HG02938 (cell line): ENCODE measurements at regions not wholly inside any gene's neighbourhood (a gene's known extent, or its start where the extent isn't known, plus 50 kb on each side); places are given as distances from the start of the nearest gene placed in this dataset.
"Not testable (repeated sequence)": the region's sequence is repeated elsewhere in the genome, so short reads cannot be mapped to it uniquely, and the experiment has no call there.

Experiments used
- ATAC-seq: cut with Tn5 transposase; IDR thresholded peaks from one replicate; pipeline ENCODE4 v1.9.1; 2021; ENCODE audit warnings: mild to moderate bottlenecking, moderate library complexity; ENCODE audit not compliant: unreplicated experiment

GRCh38 chr11:70585236-70585545 is 186.9 kb downstream of the CTTN start:
- ATAC-seq: no peak

GRCh38 chr11:70586261-70587074 is 188.1 kb downstream of the CTTN start:
- ATAC-seq: no peak

GRCh38 chr11:70587075-70587389 is 188.7 kb downstream of the CTTN start:
- no peak for ATAC-seq

- ATAC-seq: no peak
Measured at GRCh38 chr11:70590356-70590991, 192.1 kb downstream of the CTTN start.

DNA sequence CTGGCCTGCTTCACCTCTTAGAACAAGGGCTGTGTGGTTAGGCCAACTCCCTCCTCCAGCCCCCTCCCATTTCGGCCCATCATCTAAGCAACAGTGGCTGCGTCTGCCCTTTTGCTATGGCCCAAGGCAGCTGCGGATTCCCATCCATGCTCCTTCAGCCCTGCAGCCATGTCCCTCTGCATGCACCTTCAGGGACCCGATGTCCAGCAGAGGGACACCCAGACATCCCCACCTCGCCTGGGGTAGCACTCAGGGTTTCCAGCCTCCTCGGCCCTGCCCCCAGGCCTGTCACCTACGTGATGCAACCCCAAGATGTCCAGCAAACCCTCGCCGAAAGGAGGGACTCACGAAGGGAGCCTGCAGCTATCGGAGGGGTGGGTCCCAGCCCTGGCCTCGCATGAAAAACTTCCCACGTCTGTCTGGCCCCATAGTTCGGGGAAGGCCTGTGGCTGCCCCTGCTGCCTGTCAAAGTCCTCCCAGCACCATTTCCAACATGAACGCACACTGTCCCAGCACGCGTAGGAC is 194.4 kb downstream of the CTTN start:
- ATAC-seq: no peak

- ATAC-seq: no peak
Measured at GRCh38 chr11:70593446-70593983, 195.2 kb downstream of the CTTN start.

DNA sequence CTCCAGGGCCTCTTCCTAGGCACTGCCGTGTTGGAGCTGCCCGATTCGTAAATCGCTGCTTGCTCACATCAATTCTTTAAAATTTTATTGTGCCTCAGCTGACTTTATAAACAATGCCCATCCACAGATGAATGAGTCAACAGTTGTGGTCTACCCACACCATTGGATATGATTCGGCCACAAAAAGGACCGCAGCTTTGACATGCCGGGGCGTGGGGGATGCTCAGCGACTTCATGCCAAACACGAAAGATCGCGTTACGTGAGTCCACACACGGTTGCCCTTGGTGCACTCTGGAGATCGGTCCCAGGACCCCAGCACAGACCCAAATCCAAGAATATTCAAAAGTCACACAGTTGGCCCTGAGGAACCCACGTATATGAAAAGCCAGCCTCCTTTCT is 195.7 kb downstream of the CTTN start:
- no peak for ATAC-seq

GRCh38 chr11:70594606-70595005 is 196.3 kb downstream of the CTTN start:
- ATAC-seq: no peak

GRCh38 chr11:70595016-70595415 is 196.7 kb downstream of the CTTN start:
- ATAC-seq: no peak

DNA sequence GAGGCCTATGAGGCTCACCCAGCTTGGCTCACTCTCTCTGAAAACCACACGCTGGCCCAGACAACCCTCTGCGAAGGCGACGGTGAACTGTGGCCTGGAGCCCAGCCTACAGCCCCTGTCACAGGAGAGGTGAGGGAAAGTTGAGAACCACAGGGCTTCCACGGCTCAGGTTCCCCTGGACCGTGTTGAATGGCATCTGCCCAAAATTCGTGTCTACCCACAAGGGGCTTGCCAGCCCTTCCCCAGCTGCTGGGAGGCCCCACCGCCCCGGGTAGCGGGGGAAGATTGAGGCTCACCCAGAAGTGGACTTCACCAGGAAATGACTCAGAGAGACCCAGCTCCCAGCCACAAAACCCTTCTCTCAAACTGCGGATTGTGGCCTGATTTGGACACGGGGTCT is 197.1 kb downstream of the CTTN start:
- no peak for ATAC-seq

DNA sequence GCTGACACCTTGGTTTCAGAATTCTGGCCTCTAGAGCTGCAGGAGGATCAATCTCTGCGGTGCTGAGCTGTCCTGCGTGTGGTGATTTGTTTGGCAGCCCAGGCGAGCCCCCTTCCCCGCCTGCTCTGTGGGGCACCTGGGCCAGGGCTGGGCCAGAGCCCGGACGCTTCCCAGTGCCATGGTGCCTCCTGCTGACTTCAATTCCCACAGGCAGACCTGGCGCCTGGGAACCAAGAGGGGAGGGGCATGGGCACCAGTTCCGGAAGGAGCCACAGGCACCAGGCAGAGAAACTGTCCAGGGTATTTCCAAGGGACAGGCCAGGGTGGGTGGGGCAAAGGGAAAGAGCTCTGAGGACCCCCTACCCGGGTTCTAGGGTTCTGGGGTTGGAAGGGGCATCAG is 197.8 kb downstream of the CTTN start:
- ATAC-seq: no peak

- ATAC-seq: no peak
Measured at GRCh38 chr11:70597006-70597555, 198.8 kb downstream of the CTTN start.

DNA sequence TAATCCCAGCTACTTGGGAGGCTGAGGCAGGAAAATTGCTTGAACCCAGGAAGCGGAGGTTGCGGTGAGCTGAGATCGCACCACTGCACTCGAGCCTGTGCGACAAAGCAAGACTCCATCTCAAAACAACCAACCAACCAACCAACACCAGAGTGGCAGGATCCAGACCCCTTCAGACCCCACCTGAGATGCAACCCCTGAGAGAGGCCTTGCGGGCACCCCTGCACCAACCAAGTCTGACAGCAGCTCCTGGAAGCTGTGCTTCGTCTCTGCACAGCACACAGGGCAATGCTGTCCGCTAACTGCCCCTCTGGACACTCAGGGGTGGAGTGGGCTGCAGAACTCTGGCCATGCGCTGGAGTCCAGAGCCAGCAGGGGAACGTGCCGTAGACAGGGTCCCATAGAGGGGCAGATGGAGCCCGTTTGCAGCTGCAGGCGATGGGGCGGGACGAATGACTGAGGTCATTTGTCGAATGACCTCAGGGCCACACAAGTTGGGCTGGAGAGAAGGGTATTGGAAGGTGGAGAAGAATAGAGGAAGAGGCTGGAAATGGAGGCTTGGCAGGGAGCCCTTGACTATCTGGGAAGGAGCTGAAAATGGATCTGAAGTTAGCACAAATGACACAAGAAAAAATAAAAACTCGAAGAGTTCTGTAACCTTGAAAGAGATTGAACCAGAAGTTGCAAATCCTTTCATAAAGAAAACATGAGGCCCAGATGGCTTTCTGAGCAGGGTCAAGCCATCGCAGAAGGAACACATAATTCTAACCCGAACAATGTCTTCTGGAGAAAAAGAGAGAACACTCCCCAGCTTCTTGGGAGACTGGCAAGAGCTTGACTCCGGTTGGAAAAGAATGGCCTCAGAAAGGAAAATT is 199.7 kb downstream of the CTTN start:
- no peak for ATAC-seq

DNA sequence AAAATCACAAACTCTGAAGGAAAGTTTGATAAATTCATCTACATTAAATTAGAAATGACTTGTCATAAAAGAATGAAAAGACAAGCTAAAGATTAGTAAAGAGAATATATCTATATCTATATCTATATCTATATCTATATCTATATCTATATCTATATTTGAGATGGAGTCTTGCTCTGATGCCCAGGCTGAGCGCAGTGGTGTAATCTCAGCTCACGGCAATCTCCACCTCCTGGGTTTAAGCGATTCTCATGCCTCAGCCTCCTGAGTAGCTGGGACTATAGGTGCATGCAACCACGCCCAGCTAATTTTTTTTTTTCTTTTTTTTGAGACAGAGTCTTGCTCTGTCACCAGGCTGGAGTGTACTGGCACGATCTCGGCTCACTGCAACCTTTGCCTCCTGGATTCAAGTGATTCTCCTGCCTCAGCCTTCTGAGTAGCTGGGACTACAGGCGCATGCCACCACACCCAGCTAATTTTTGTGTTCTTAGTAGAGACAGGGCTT is 202.6 kb downstream of the CTTN start:
- not testable (repeated sequence) for ATAC-seq

DNA sequence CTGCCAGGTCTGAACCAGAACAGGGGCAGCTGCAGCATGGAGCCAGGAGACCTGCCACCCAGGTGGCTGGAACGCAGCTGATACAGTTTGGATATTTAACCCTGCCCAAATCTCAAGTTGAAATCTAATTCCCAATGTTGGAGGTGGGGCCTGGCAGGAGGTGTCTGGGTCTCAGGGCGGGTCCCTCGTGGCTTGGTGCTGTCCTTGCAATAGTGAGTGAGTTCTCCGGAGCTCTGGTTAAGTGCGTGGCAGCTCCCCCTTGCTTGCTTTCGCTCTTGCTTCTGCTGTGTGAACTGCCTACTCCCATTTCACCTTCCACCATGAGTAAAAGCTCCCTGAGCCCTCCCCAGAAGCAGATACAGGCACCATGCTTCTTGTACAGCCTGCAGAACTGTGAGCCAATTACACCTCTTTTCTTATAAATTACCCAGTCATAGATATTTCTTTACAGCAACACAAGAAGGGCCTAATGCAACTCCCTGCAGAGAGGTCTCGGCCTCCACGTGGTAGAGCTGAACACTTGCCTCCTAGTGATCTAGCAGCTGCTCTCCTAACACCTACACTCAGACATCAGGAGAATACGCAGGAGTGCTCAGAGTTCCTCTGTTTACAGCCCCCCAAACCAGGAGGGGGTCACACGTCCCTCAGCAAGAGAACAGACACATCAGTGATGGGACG is 203.7 kb downstream of the CTTN start:
- no peak for ATAC-seq

DNA sequence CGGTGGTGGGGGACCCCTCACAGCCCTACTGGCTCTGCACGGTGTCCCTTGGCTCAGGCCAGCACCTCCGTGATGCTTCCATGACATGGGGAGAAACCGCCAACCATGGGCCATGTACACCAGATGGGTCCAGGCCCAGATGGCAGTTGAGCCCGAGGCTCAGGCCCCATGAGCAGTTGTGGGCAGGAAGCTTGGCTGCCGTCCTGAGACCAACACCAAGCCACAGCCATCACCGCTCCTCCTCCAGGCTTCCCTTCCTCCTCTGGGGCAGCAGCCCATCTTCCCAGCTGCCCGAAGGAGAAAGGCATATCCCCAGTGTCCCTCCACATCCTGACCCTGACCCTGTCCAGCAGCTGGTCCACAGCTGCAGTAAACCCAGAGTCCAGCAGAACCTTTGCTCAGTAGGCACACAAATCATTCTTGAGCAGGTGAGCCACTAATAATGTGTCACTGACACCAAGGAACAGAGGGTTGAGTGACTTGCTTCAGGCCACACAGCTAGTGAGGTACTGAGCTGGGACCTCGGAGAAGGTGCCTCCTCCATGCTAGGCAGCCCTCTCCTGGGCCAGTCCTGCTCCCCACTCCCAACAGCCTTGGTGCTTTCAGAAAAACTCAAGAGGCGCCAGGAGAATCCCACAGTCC is 204.9 kb downstream of the CTTN start:
- no peak for ATAC-seq

DNA sequence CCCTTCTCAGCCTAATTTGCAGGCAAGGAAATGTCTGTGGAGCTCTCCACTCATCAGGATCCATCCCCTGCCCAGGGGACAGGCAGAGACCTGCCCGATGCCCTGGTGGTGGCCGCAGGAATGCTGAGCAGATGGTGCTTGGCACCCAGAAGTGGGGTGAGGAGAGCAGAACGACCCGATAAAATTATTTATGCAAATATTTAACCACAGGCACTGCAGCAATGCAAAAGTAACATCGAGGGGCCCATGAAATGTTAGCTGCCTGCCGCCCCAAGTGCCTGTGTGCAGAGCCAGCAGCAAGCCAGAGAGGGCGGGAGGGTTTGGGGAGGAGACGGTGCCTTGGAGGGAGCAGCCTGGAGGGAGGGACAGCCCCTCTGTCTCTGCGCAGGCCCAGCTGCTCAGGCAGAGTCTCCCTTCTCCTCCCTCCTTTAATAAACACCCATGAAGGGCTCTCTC is 205.5 kb downstream of the CTTN start:
- ATAC-seq: no peak

DNA sequence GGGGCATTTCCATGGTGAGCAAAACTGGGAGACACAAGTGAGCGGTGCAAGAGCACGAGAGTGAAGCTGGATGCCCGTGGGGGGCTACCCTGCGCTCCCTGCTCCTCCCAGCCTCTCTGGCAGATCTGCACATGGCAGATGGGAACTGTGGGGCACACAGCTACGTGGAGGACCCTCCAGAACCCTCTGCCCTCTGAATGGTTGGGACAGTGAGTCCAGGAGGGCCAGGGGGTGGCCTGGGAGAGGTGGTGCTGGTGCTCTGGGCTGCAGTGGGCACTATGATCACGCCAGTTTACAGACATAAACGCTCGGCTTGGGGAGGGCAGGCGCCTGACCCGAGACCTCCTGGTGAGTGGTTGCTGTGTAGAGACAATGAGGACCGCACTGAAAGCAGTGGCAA is 205.9 kb downstream of the CTTN start:
- ATAC-seq: no peak

DNA sequence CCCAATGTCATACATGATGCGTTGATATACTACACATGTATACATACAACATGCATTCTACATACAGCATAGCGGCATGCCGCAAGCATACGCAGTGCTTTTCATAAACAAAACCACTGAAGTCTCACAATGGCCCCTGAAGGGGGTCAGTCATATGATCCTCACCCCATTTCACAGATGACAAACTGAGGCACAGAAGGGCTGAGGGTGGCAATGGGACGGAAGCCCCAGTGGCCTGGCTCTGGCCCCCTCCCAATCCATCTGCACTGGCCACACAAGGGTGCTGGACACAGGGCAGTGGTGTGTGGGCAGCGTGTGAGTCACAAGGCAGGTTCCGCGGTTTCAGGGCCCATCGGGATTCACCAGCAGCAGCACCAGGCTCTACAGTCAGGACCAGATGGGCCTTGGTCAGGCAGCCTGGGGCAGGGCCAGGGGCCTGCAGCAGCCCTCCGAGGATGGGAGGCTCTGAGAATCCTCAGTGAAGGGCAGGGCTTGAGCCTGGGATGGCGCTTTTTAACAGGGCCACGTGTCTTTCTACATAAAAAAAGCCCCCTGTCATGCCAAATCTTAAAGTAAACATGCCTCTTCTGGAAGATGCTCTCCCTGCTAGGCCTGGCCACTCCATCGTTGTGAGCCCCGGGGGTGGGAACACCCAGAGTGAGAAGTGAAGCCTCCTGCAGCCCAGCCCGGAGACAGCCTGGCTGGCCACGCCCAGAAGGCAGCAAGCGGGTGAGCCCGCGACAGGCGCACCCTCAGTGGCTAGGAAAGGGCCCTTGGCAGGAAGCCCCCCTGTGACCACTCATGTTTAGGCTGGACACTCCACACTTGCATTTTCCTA is 206.5 kb downstream of the CTTN start:
- ATAC-seq: no peak
